NCI-H1694 (cell line): ENCODE measurements at regions not wholly inside any gene's neighbourhood (a gene's known extent, or its start where the extent isn't known, plus 50 kb on each side); places are given as distances from the start of the nearest gene placed in this dataset.
A peak's percentile ranks its signal among the peaks of the same experiment; 100 is the strongest.
"Not testable (repeated sequence)": the region's sequence is repeated elsewhere in the genome, so short reads cannot be mapped to it uniquely, and the experiment has no call there.

Experiments used
- DNase-seq: peaks from one replicate; lab custom pipeline; 2025; lab: John Stamatoyannopoulos, UW

GRCh38 chr2:38483776-38484501 lies 106.9 kb upstream of the ATL2 start:
- DNase-seq: no peak

GRCh38 chr2:38482710-38483109 lies 105.6 kb upstream of the ATL2 start:
- not testable (repeated sequence) for DNase-seq

- no peak for DNase-seq
These were observed 103.5 kb upstream of the ATL2 start for GRCh38 chr2:38480617-38481016.

DNA sequence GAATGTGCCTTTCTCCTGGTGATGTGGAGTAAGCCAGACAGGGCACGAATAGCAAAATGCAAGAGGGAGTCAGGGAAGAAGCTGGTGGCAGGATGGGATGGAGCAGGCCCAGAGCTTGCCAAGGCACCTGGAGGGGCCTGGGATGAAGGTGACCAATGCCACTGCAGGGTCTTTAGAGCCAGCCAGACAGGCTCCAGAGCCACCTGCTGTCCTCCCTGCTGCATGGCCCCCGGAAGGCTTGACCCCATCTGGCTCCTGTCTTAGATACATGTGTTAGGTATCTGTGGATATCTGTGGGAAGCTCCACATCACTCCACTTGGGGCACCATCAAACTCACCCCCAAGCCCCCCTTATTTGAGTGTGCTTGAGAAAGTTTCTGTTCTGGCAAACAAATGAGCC lies 99.9 kb upstream of the ATL2 start:
- no peak for DNase-seq

- no peak for DNase-seq
These were observed 98.5 kb upstream of the ATL2 start for GRCh38 chr2:38475567-38475881.

DNA sequence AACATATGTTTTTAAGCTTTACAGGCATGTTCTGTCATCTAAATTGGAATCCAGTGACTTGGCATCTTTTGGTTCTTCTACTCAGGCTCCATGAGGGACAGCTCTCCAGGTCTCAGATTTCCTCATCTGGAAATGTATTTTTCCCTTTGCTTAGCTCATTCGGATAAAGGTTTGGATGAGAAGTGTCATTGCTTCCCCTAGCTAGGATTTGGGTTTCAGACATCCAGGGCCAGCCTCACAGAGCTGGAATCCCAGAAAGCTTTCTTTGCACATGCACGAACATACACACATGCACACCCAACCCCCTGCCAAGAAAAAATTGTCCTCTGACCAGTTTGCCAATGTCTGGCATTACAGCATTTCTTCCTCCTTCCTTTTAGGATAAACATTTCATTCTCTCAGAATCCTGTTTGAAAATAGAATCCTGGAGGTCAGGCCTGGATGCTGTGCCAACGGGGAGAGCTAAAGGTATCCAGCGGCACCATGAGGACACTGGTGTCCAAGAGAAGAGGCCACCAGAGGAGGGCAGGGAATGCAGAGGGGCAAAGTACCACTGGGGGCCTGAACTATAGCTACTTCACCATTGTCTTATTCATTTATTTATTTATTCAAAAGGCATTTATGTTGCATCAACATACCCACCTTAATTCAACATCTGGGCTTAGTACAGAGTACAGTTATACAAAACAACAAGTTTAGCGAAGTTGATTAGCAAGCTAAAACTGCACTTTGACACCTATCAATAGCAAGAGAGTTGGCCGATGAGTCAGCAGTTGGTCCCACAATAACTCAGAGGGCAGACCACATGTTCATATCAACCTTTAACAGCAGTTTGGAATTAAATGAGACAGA lies 97.9 kb upstream of the ATL2 start:
- DNase-seq: no peak

DNA sequence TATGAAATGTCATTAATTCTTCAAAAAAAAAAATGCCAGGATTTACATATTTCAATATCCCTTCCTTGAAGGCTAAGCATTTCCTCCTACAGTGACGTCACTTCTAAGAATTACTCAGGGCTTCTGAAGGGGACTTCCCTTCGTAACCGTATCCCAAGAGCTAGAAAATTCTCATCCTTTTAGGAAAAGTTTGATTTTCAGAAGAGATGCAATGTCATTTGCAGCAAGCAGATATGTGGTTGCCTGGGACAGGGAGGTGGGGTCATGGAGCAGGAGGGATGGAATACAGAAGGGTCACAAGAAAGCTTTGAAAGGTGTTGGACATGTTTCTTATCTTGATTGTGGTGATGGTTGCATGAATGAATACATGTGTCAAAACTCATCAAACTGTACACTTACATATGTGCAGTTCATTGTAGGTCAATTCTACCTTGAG lies 97.0 kb upstream of the ATL2 start:
- DNase-seq: no peak

- no peak for DNase-seq
These were observed 96.4 kb upstream of the ATL2 start for GRCh38 chr2:38473333-38474005.

DNA sequence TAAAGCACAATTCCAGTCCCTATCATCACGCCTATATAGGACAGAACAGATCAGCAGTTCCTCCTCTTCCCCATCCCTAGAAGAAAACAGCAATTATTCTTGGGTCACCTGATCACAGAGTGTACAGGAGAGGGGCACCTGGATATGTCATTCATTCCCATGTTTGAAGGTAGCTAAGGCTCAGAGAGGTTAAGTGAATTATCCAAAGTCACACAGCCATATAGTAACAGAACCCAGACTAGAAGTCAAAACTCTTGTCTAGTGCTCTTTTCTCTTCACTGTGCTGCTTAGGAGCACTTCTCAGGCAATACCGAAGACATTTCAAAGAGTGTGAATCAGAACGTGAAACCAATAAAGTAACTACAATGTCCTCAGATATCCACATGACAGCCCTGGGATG lies 93.0 kb upstream of the ATL2 start:
- DNase-seq: no peak

DNA sequence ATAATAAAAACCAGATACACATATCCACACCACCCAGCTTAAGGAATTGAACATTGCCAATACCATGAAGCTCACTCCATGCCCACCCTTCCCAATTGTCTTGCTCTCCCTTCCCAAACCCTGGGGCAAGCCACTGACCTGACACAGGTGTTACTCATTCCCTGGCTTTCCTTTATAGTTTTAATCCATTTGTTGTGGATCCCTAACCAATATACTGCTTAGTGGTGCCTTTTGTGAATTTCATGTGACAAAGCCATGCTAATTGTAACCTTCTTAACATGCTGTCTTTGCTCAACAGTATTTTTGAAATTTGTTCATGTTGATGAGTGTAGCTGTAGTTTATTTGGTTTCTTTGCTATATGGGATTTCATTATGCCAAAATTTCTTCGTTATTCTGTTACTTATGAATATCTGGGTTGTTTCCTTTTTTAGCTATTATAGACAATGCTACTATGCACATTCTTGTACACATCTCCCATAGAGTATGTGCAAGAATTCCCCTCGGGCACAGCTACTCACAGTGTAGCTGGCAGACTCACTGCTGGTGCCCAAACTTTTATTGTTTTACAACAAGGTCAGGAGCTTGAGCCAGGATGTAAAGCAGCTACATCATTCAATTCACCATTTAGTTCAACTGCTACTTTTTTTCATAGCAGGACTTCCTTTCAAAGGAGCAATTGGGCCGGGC lies 90.8 kb upstream of the ATL2 start:
- DNase-seq: no peak

GRCh38 chr2:38466876-38467767 lies 90.0 kb upstream of the ATL2 start:
- no peak for DNase-seq

DNA sequence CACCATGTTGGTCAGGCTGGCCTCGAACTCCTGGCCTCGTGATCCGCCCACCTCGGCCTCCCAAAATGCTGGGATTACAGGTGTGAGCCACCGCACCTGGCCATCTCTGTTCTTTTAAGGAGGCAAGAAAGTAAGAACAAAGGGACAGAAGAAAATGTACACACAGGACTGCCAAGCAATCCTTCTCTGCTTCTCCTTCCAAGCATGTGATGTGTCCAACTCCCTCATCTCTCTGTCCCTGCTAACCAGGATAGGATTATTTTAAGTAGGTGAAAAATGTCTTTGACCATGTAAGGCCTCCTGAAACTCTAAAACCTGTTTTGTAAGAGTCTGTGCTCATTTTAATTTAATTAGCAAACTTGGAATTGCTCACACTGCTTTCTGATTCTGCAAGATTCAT lies 89.3 kb upstream of the ATL2 start:
- no peak for DNase-seq

- DNase-seq: peak; percentile 19
These were observed 88.7 kb upstream of the ATL2 start for GRCh38 chr2:38465789-38466127.

DNA sequence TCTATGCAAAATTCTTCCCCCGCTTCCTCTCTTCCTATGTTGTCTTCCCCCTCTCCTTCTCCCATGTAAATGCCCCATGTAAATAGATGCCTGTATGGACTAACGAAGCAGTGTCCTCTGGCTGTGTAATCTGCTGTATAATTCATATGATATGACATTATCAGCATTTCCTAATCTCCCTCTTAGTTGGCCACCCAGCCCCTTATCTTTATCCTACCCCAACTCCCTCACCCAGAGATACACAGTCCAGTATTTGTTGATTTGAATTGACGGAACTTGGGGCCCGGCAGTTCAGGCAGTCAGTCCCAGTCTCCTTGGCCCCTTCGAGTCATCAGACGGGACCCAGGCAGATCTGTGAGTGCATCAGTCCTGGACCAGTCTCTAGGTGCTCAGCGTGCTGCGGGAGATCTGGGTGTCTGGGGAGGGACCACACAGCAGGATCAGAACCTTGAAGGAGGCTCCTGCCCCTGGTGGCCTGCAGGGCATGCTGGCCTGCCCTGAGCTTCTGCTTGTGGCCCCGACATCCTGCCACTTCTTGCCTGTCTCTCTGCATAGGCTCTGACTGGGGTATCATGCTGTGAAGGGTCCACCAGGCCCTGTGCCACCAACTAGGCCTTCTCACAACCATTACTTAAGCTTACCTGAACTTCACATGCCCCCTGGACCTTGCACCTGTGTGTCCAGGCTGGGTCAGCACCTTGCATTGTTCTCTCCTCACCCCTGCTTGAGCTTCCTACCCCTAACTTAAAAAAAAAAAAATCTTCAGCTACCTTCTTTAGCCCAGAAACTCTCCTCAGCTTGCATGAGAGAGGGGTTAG lies 88.1 kb upstream of the ATL2 start:
- no peak for DNase-seq

DNA sequence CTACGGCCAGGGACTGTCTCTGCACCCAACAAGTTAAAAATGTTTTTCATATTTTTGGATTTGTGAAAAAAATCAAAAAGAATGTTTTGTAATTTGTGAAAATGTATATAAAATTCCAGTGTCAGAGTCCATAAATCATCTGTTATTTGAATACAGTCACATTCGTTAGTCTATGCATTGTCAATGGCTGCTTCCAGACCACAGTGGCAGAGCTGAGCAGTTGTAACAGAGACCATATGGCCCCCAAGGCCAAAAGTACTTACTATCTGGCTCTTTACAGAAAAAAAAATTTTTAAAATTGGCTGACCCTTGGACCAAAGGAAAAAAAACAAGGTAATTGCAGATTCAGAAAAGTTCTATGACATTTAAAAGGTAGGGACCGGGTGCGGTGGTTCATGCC lies 86.7 kb upstream of the ATL2 start:
- DNase-seq: no peak

DNA sequence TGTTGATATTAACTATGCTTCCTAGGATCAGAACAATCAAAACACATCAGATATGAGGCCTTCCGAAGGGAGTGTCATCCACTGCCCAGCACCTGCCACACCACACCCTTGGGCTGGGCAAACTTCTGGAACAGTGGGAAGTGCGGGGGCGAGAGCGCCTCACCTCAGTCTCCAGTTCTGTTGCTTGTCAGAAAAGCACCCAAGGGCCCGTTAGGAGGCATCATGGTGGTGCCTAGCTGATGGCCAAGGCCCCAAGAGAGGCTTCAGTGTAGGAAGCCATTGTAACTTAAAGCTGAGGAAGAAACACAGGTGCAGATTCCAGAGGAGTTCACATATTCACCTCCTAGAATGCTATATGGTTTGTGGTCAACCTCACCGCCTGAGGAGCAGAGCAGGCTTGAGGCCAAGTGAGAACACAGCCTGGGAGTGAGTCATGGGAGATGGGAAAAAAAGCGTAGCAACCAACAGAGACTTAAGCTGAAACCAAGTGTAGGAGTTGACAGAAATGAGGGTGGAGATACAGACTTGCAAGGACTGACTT lies 85.1 kb upstream of the ATL2 start:
- DNase-seq: no peak

GRCh38 chr2:38461470-38461869 lies 84.4 kb upstream of the ATL2 start:
- no peak for DNase-seq

DNA sequence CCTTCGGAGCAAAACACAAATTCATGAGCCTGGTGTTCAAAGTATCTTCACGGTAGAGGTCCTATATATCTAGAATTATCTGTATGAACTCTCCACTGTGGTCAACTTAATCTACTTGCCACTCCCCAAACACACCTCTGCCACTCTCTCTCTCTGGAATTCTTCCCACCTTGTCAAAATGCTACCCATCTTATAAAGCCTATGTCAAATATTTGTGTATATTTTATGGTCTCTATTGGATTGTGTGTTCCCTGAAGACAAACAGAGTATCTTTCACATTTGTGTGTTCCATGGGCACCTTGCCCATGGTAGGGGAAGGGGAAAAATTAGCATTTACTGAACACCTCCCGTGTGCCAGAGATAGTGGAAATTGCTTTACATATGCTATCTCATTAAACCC lies 83.2 kb upstream of the ATL2 start:
- no peak for DNase-seq

- no peak for DNase-seq
These were observed 77.0 kb upstream of the ATL2 start for GRCh38 chr2:38454081-38454480.

DNA sequence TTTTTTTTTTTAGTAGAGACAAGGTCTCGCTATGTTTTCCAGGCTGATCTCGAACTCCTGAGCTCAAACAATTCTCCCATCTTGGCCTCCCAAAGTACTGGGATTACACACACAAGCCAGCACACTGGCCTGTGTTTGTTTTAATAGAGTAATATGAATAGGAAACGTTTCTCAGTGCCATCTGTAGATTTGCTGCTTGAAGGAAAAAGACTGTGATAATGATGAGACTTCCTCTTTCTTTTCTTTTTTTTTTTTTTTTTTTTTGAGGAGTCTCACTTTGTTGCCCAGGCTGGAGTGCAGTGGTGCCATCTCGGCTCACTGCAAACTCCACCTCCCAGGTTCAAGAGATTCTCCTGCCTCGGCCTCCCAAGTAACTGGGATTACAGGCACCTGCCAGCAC lies 74.7 kb upstream of the ATL2 start:
- not testable (repeated sequence) for DNase-seq
